MM.1S (cell line): ENCODE measurements at regions not wholly inside any gene's neighbourhood (a gene's known extent, or its start where the extent isn't known, plus 50 kb on each side); places are given as distances from the start of the nearest gene placed in this dataset.
"Not testable (repeated sequence)": the region's sequence is repeated elsewhere in the genome, so short reads cannot be mapped to it uniquely, and the experiment has no call there.

ENCODE experiments used
- DNase-seq: peaks from one replicate; pipeline ENCODE4 v3.0.0-alpha.2; 2015
- H2AFZ ChIP-seq: fragments of 300-600 bp; sonication (generic); 2 replicates; pipeline ENCODE4 v1.6.0; 2016; ENCODE audit warnings: antibody characterized with exemption, low read length
- H3F3A ChIP-seq: fragments of 300-600 bp; sonication (generic); 2 replicates; pipeline ENCODE4 v1.6.1; 2016; ENCODE audit warnings: mild to moderate bottlenecking, antibody characterized with exemption, low read length, moderate library complexity, mixed read lengths; ENCODE audit not compliant: insufficient read depth
- H3K27ac ChIP-seq: fragments of 300-600 bp; sonication (generic); 2 replicates; pipeline ENCODE4 v1.5.1; 2016; ENCODE audit warnings: mild to moderate bottlenecking, low read length
- H3K27me3 ChIP-seq: fragments of 300-600 bp; sonication (generic); replicated peaks from 2 replicates; pipeline ENCODE4 v1.6.0; 2016; ENCODE audit warnings: low read length; ENCODE audit not compliant: insufficient read depth
- H3K36me3 ChIP-seq: fragments of 300-600 bp; sonication (generic); replicated peaks from 2 replicates; pipeline ENCODE4 v1.6.1; 2016; ENCODE audit warnings: mild to moderate bottlenecking, low read length, mixed read lengths; ENCODE audit not compliant: insufficient read depth
- H3K4me1 ChIP-seq: fragments of 300-600 bp; sonication (generic); 2 replicates; pipeline ENCODE4 v1.6.1; 2016; ENCODE audit warnings: low read length, mixed read lengths
- H3K4me2 ChIP-seq: fragments of 300-600 bp; sonication (generic); 2 replicates; pipeline ENCODE4 v1.6.0; 2016; ENCODE audit warnings: low read depth, low read length
- H3K4me3 ChIP-seq: fragments of 300-600 bp; sonication (generic); 2 replicates; pipeline ENCODE4 v1.5.1; 2016; ENCODE audit warnings: low read length, mixed read lengths
- H3K79me2 ChIP-seq: fragments of 300-600 bp; sonication (generic); 2 replicates; pipeline ENCODE4 v1.6.1; 2016; ENCODE audit warnings: mixed run types, low read length, mixed read lengths
- H3K9ac ChIP-seq: fragments of 300-600 bp; sonication (generic); 2 replicates; pipeline ENCODE4 v1.6.1; 2016; ENCODE audit warnings: low read length, mixed read lengths
- H3K9me2 ChIP-seq: fragments of 300-600 bp; sonication (generic); replicated peaks from 2 replicates; pipeline ENCODE4 v1.6.1; 2016; ENCODE audit warnings: mild to moderate bottlenecking, low read length, mixed read lengths; ENCODE audit not compliant: insufficient read depth
- H3K9me3 ChIP-seq: fragments of 300-600 bp; sonication (generic); replicated peaks from 2 replicates; pipeline ENCODE4 v1.6.1; 2016; ENCODE audit warnings: mild to moderate bottlenecking, low read length, mixed read lengths; ENCODE audit not compliant: insufficient read depth
- H4K20me1 ChIP-seq: fragments of 300-600 bp; sonication (generic); 2 replicates; pipeline ENCODE4 v1.6.1; 2016; ENCODE audit warnings: mild to moderate bottlenecking, low read length, moderate library complexity, mixed read lengths; ENCODE audit not compliant: insufficient read depth
- CTCF ChIP-seq: fragments of 300-600 bp; sonication (generic); IDR thresholded peaks from 2 replicates; pipeline ENCODE4 v1.5.1; 2016; ENCODE audit warnings: antibody characterized with exemption, low read length, mixed read lengths
- EZH2 ChIP-seq: fragments of 300-600 bp; sonication (generic); optimal IDR thresholded peaks from 2 replicates; pipeline ENCODE3; 2017; ENCODE audit warnings: low read depth, mild to moderate bottlenecking, antibody characterized with exemption, low read length, mixed read lengths
- EZH2phosphoT487 ChIP-seq: fragments of 300-600 bp; sonication (generic); IDR thresholded peaks from 2 replicates; pipeline ENCODE4 v1.6.1; 2018; ENCODE audit warnings: antibody characterized with exemption, low read length

- no peaks in the 10 kb centered on the region for H3F3A ChIP-seq
- no peaks in the 10 kb centered on the region for H3K9me3 ChIP-seq
- H2AFZ ChIP-seq: no peak overlapping the region
- no peak overlapping the region for H3K27ac ChIP-seq
- TF ChIP-seq EZH2phosphoT487 (no peak), EZH2 (no peak), CTCF (no peak)
- no peaks in the 10 kb centered on the region for H3K27me3 ChIP-seq
- no peak overlapping the region for H3K4me2 ChIP-seq
- no peak overlapping the region for H3K9ac ChIP-seq
- DNase-seq: no peak
- H3K4me1 ChIP-seq: no peaks in the 10 kb centered on the region
- no peaks in the 10 kb centered on the region for H3K36me3 ChIP-seq
- H3K9me2 ChIP-seq: no peaks in the 10 kb centered on the region
- no peaks in the 10 kb centered on the region for H4K20me1 ChIP-seq
- H3K4me3 ChIP-seq: no peak overlapping the region
- no peaks in the 10 kb centered on the region for H3K79me2 ChIP-seq
Measured at GRCh38 chr5:148884339-148885020, 58.1 kb downstream of the ADRB2 start.

DNA sequence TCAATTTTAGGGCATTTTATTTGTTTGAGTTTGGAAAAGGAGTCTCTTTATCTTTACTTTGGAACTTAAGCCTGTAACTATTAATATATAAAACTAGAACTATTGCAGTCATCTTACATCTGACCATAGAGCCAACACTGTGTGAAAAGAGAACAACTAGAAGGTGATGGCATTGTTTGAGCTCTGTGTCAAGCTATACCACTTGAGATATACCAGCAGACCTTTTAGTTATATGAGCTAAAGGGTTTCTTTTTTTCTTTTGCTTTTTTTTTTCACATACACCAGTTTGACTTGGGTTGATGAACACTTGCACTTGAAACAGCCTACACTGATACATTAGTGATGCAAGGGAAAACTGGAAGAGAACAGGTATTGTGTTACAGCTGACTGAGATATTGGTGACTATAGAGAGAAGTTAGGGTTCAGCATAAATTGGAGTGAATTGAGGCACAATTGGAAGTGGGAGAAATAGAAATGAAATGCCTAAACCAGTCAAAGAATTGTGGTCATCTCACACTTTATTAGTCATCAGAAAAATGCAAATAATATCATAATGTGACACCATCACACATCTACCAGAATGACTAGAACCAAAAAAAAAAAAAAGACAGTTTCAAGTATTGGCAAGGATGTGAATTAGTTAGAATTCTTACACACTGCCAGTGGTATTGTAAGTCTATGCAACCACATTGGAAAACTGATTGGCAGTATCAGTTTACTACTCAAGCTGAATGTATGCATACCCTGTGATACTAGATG, 60.9 kb downstream of the ADRB2 start:
- H3K4me3 ChIP-seq: no peak overlapping the region
- H3K36me3 ChIP-seq: no peaks in the 10 kb centered on the region
- H2AFZ ChIP-seq: no peak overlapping the region
- H3F3A ChIP-seq: no peaks in the 10 kb centered on the region
- TF ChIP-seq EZH2phosphoT487: no peak
- no peak for TF ChIP-seq CTCF
- TF ChIP-seq EZH2: no peak
- H3K79me2 ChIP-seq: no peaks in the 10 kb centered on the region
- H3K9me2 ChIP-seq: no peaks in the 10 kb centered on the region
- H3K27me3 ChIP-seq: no peaks in the 10 kb centered on the region
- no peaks in the 10 kb centered on the region for H4K20me1 ChIP-seq
- no peaks in the 10 kb centered on the region for H3K4me1 ChIP-seq
- no peak overlapping the region for H3K27ac ChIP-seq
- H3K9ac ChIP-seq: no peak overlapping the region
- H3K4me2 ChIP-seq: no peak overlapping the region
- no peaks in the 10 kb centered on the region for H3K9me3 ChIP-seq
- DNase-seq: no peak

- H3K79me2 ChIP-seq, H3K9me3 ChIP-seq, H3K9me2 ChIP-seq, H3F3A ChIP-seq, H4K20me1 ChIP-seq, H3K36me3 ChIP-seq, H2AFZ ChIP-seq, H3K27ac ChIP-seq, H3K4me2 ChIP-seq, H3K9ac ChIP-seq, H3K4me1 ChIP-seq, DNase-seq, H3K4me3 ChIP-seq, H3K27me3 ChIP-seq: not testable (repeated sequence)
Measured at GRCh38 chr5:148889936-148890335, 63.5 kb downstream of the ADRB2 start.

- H4K20me1 ChIP-seq, H3K4me2 ChIP-seq, H3K9me3 ChIP-seq, H3K4me1 ChIP-seq, H3K36me3 ChIP-seq, H3K27ac ChIP-seq, H3K9me2 ChIP-seq, H3K79me2 ChIP-seq, H2AFZ ChIP-seq, H3K9ac ChIP-seq, DNase-seq, H3K4me3 ChIP-seq, H3F3A ChIP-seq, H3K27me3 ChIP-seq: not testable (repeated sequence)
Measured at GRCh38 chr5:148895441-148895840, 69.0 kb downstream of the ADRB2 start.
